ENCODE measurements at regions not wholly inside any gene's neighbourhood (a gene's known extent, or its start where the extent isn't known, plus 50 kb on each side); places are given as distances from the start of the nearest gene placed in this dataset.

- Mint-ChIP-seq H3K36me3 (no peaks in the 10 kb centered on the region), H3K4me1 (no peaks in the 10 kb centered on the region), H3K9me3 (no peaks in the 10 kb centered on the region), H3K4me3 (no peak overlapping the region), H3K27ac (no peak overlapping the region), H3K27me3 (no peaks in the 10 kb centered on the region)
- DNase-seq = no peak
Measured at GRCh38 chr10:52615756-52616394, 156.7 kb downstream of the MBL2 start.

GRCh38 chr10:52616395-52616764 is 156.2 kb downstream of the MBL2 start:
- H3K27me3 Mint-ChIP-seq = no peaks in the 10 kb centered on the region

GRCh38 chr10:52617346-52617745 is 155.2 kb downstream of the MBL2 start:
- Mint-ChIP-seq H3K27me3 (no peaks in the 10 kb centered on the region), H3K9me3 (no peaks in the 10 kb centered on the region), H3K4me3 (no peak overlapping the region), H3K27ac (no peak overlapping the region), H3K36me3 (no peaks in the 10 kb centered on the region), H3K4me1 (no peaks in the 10 kb centered on the region)
- no peak for DNase-seq

More at GRCh38 chr10:52616395-52616764, 156.2 kb downstream of the MBL2 start:
- Mint-ChIP-seq H3K4me1 (no peaks in the 10 kb centered on the region), H3K27ac (no peak overlapping the region), H3K9me3 (no peaks in the 10 kb centered on the region), H3K36me3 (no peaks in the 10 kb centered on the region), H3K4me3 (no peak overlapping the region)
- DNase-seq = no peak

- H3K4me1 Mint-ChIP-seq = no peaks in the 10 kb centered on the region
- no peak overlapping the region for H3K4me3 Mint-ChIP-seq
- H3K36me3 Mint-ChIP-seq = no peaks in the 10 kb centered on the region
- H3K27ac Mint-ChIP-seq = no peak overlapping the region
- no peaks in the 10 kb centered on the region for H3K27me3 Mint-ChIP-seq
- no peak for DNase-seq
- no peaks in the 10 kb centered on the region for H3K9me3 Mint-ChIP-seq
Measured at GRCh38 chr10:52619052-52619451, 153.5 kb downstream of the MBL2 start.

- H3K9me3 Mint-ChIP-seq = no peaks in the 10 kb centered on the region
- no peak overlapping the region for H3K27ac Mint-ChIP-seq
- H3K27me3 Mint-ChIP-seq = no peaks in the 10 kb centered on the region
- no peaks in the 10 kb centered on the region for H3K4me1 Mint-ChIP-seq
- no peak overlapping the region for H3K4me3 Mint-ChIP-seq
- H3K36me3 Mint-ChIP-seq = no peaks in the 10 kb centered on the region
- DNase-seq = no peak
Measured at GRCh38 chr10:52621635-52622079, 150.9 kb downstream of the MBL2 start.

GRCh38 chr10:52623761-52624160 is 148.8 kb downstream of the MBL2 start:
- H3K27me3 Mint-ChIP-seq = no peaks in the 10 kb centered on the region
- H3K27ac Mint-ChIP-seq = no peak overlapping the region
- no peak overlapping the region for H3K4me3 Mint-ChIP-seq
- no peaks in the 10 kb centered on the region for H3K36me3 Mint-ChIP-seq
- H3K9me3 Mint-ChIP-seq = no peaks in the 10 kb centered on the region
- DNase-seq = no peak
- no peaks in the 10 kb centered on the region for H3K4me1 Mint-ChIP-seq

- H3K27ac Mint-ChIP-seq = no peak overlapping the region
- no peaks in the 10 kb centered on the region for H3K36me3 Mint-ChIP-seq
- no peak for DNase-seq
- H3K4me1 Mint-ChIP-seq = no peaks in the 10 kb centered on the region
- no peaks in the 10 kb centered on the region for H3K27me3 Mint-ChIP-seq
- no peaks in the 10 kb centered on the region for H3K9me3 Mint-ChIP-seq
- no peak overlapping the region for H3K4me3 Mint-ChIP-seq
Measured at GRCh38 chr10:52627279-52627678, 145.3 kb downstream of the MBL2 start.

GRCh38 chr10:52631146-52631545 is 141.4 kb downstream of the MBL2 start:
- H3K27ac Mint-ChIP-seq = no peak overlapping the region
- no peak overlapping the region for H3K4me3 Mint-ChIP-seq
- DNase-seq = no peak
- no peaks in the 10 kb centered on the region for H3K9me3 Mint-ChIP-seq
- H3K4me1 Mint-ChIP-seq = no peaks in the 10 kb centered on the region
- H3K27me3 Mint-ChIP-seq = no peaks in the 10 kb centered on the region
- H3K36me3 Mint-ChIP-seq = no peaks in the 10 kb centered on the region

- H3K9me3 Mint-ChIP-seq = no peaks in the 10 kb centered on the region
- H3K27ac Mint-ChIP-seq = no peak overlapping the region
- DNase-seq = no peak
- H3K36me3 Mint-ChIP-seq = no peaks in the 10 kb centered on the region
- no peaks in the 10 kb centered on the region for H3K4me1 Mint-ChIP-seq
- H3K4me3 Mint-ChIP-seq = no peak overlapping the region
- H3K27me3 Mint-ChIP-seq = no peaks in the 10 kb centered on the region
Measured at GRCh38 chr10:52631648-52632047, 140.9 kb downstream of the MBL2 start.

GRCh38 chr10:52632591-52632990 is 140.0 kb downstream of the MBL2 start:
- Mint-ChIP-seq H3K36me3 (no peaks in the 10 kb centered on the region), H3K4me1 (no peaks in the 10 kb centered on the region), H3K27ac (no peak overlapping the region), H3K27me3 (no peaks in the 10 kb centered on the region), H3K9me3 (peaks cover 3% of the 10 kb centered on the region), H3K4me3 (no peak overlapping the region)
- DNase-seq = no peak

GRCh38 chr10:52633266-52633665 is 139.3 kb downstream of the MBL2 start:
- no peak overlapping the region for H3K27ac Mint-ChIP-seq
- H3K4me3 Mint-ChIP-seq = no peak overlapping the region
- H3K9me3 Mint-ChIP-seq = peaks cover 3% of the 10 kb centered on the region
- no peak for DNase-seq
- no peaks in the 10 kb centered on the region for H3K4me1 Mint-ChIP-seq
- H3K36me3 Mint-ChIP-seq = no peaks in the 10 kb centered on the region
- no peaks in the 10 kb centered on the region for H3K27me3 Mint-ChIP-seq

GRCh38 chr10:52635651-52636050 is 136.9 kb downstream of the MBL2 start:
- H3K27ac Mint-ChIP-seq = no peak overlapping the region
- peaks cover 3% of the 10 kb centered on the region for H3K9me3 Mint-ChIP-seq
- no peaks in the 10 kb centered on the region for H3K36me3 Mint-ChIP-seq
- no peaks in the 10 kb centered on the region for H3K4me1 Mint-ChIP-seq
- no peak for DNase-seq
- no peak overlapping the region for H3K4me3 Mint-ChIP-seq
- H3K27me3 Mint-ChIP-seq = no peaks in the 10 kb centered on the region

GRCh38 chr10:52636874-52637273 is 135.7 kb downstream of the MBL2 start:
- Mint-ChIP-seq H3K27ac (no peak overlapping the region), H3K27me3 (no peaks in the 10 kb centered on the region), H3K9me3 (peaks cover 3% of the 10 kb centered on the region), H3K36me3 (no peaks in the 10 kb centered on the region), H3K4me1 (no peaks in the 10 kb centered on the region), H3K4me3 (no peak overlapping the region)
- no peak for DNase-seq

- Mint-ChIP-seq H3K9me3 (peaks cover 3% of the 10 kb centered on the region), H3K36me3 (no peaks in the 10 kb centered on the region), H3K27me3 (no peaks in the 10 kb centered on the region), H3K4me1 (no peaks in the 10 kb centered on the region), H3K27ac (no peak overlapping the region), H3K4me3 (no peak overlapping the region)
- no peak for DNase-seq
Measured at GRCh38 chr10:52637592-52637991, 135.0 kb downstream of the MBL2 start.

- Mint-ChIP-seq H3K4me1 (no peaks in the 10 kb centered on the region), H3K27me3 (no peaks in the 10 kb centered on the region), H3K27ac (no peak overlapping the region), H3K9me3 (peaks cover 3% of the 10 kb centered on the region), H3K36me3 (no peaks in the 10 kb centered on the region), H3K4me3 (no peak overlapping the region)
- no peak for DNase-seq
Measured at GRCh38 chr10:52639652-52640051, 132.9 kb downstream of the MBL2 start.

GRCh38 chr10:52642208-52642607 is 130.4 kb downstream of the MBL2 start:
- no peak for DNase-seq
- H3K27me3 Mint-ChIP-seq = no peaks in the 10 kb centered on the region
- H3K4me3 Mint-ChIP-seq = no peak overlapping the region
- no peaks in the 10 kb centered on the region for H3K36me3 Mint-ChIP-seq
- H3K4me1 Mint-ChIP-seq = no peaks in the 10 kb centered on the region
- no peak overlapping the region for H3K27ac Mint-ChIP-seq
- H3K9me3 Mint-ChIP-seq = peaks cover under 1% of the 10 kb centered on the region

Data from activated naive CD8-positive, alpha-beta T cell treated with anti-CD3 and anti-CD28 coated beads for 36 hours (primary cell).